NCI-H2107 treated with DMSO at 0.1 percent for 48 hours (cell line): ENCODE measurements at regions not wholly inside any gene's neighbourhood (a gene's known extent, or its start where the extent isn't known, plus 50 kb on each side); places are given as distances from the start of the nearest gene placed in this dataset.

ENCODE experiments used
- DNase-seq: peaks from one replicate; lab custom pipeline; 2025; ENCODE audit not compliant: unreplicated experiment; lab: John Stamatoyannopoulos, UW

DNA sequence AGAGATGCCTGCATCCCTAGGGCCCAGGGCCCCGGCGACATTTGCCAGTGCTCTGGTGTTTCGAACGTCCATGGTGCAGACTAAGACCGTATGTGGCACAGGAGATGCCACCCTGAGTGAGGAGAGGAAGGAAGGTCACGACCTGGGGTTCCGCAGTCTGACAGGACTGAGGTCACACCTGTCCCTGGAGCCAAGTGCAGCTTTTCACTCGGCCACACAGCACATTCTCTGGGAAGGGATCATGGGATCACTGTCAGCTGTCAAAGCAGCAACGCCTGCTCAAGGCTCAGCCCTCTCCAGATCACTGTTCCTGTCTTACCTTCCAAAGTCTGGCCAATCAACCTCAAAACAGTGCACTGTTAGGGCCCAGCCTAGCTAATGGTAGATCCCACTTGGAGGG lies 243.6 kb downstream of the SIPA1L2 start:
- no peak for DNase-seq

DNA sequence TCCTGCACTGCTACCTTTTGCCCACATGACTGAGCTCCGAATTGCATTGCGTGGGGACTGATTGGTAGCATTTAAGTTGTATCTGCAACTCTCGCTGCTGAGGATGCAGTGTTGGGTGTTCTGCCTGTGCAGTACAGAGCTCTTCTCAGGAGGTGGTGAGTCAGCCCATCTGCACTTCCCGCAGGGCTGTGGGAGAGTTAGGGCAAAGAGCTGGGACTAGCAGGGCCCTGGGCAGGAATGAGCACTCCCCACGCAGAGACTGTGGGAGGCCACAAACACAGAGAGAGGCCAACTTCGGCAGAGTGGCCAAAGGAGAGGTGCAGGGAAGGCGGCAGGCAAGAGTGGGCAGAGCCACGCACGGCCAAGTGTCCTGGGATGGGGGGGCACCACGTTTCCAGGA lies 244.7 kb downstream of the SIPA1L2 start:
- no peak for DNase-seq

DNA sequence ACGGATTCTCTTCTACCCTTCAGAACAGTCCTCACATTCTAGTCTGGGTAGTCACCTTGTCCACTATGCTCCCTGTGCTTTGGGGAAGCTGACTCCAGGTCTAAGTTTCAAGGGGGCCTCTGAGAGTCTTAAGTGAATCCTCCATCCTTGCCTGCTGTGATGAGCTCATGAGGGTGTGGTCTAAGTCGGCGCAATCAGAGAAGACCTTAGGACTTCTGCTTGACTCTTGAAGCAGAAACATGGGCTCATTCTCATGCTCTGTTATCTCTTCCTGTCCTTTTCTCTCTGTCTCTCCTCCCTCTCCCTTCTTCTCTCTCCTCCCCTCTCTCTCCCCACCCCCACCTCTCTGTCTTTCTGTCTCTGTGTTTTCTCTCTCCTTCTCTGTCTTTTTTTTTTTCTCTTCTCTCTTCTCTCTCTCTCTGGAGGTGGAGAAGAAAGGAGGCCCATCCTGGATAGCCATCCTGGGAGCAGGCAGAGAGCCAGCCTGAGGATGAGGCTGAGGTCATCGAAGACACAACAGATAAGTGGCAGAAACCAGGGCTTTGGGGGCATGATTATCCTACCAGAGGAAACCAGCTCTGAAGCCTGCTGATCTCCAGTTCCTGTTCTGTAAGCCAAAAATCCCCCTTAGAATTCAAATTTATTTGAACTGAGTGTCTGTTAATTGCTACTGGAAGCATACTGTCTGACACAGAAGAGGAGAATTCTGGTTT lies 245.6 kb downstream of the SIPA1L2 start:
- DNase-seq, result no peak

DNA sequence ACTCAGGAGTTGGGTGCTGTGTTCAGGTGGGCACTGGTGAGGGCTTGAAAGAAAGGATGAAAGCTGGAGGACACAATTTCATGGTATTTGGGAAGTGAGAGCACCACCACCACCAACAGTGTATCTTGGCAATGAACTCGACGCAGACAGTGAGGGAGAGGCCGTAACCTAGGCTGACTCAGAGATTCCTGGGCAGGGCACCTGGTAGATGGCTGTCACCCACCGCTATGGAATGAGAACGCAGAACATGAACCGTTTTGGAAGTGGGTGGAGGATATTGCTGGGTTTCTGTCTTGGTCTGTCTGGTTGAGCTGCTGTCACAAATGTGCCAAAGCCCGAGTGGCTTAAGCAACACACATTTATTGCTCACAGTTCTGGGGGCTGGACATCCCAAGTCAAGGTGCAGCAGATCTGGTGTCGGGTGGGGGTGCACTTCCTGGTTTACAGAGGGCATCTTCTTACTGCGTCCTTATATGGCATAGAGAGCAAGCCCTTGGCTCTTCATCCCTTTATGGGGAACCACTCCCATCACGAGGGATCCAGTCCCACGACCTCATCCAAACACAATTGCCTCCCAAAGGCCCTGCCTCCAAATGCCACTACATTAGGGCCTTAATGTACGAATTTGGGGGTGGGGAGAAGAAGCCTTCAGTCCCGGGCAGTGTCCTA lies 246.3 kb downstream of the SIPA1L2 start:
- no peak for DNase-seq

DNA sequence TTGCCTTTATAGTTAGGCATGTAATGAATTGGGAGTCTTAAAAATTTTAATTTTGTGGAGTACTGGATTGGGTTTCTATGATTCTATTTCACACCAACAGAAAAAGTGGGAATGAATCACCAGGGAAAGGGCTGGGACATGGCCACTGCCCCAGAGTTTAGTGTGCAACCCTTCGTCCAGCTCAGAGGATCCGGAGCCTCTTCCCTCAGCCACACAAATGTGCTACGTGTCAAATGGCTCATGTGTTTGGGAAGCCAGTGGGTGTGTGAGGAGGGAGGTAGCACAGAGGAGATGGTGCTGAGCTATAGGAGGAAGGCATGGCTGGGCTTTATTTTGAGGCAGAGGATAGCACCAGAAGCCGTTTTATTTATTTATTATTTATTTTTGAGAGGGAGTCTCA lies 247.3 kb downstream of the SIPA1L2 start:
- DNase-seq, result no peak

DNA sequence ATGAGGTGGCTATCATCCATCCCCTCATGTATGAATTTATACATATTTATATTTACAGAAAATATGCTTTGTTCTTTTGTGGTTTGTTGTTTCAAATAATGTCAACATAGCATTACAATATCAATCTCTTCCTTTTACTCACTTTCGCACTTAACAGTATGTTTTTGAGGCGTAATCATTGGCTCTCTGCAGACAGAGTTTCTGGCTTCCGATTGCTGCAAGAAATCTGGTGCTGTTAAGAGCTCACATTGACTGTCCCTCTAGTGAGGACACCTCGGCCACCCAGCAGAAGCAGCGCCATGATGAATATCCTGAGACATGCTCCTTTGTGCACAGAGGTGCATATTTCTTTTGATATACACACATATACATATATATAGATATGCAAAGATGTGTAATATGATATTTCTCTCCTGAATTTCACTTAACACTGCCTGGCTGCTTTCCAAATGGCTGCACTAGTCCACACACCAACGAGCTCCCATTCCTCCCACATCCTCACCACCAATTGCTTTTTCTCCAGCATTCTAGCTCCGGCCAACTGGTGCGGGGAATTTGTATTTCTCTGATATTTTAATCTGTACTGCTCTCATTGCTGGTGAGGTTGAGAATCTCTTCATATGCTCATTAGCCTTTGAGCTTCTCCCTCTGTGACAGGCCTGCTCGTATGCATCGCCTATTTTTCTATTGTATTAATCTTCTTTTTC lies 248.4 kb downstream of the SIPA1L2 start:
- DNase-seq, result no peak

DNA sequence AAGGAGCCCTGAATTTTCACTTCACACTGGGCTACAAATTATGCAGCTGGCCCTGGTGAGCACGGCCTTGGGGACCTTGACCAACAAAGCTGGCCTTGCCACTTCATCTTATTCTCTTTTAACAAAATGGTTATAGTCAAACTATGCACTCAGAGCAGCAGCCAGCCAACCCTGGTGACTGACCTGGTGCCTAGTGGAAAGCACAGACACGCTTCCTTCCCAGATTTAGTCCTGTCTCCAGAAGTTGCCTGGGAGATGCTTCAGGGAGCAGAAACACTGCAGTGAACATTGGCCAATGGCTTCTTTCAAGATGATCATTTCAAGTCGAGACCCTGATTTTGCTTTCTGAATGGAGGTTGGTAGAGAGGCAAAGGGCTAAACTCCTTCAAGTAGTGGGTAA lies 249.3 kb downstream of the SIPA1L2 start:
- DNase-seq, result no peak

DNA sequence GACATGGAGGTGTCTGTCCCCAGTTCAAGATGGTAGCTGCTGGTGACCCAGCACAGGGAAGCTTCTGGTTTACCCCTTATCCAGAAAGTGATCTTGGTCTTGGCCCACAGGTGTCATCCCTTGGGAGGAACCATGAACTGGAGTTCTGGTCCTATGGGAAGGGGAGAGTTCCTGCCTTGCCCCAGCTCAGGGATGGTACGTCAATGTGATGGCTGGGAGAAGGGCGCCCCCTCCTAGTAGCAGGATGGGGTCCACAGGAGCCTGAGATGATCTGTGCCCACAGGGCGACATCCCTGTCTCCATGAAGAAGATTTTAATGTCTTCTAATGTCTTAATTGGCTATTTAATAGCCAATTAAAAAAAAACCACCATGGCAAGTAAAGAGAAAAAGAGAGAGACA lies 249.8 kb downstream of the SIPA1L2 start:
- no peak for DNase-seq

DNA sequence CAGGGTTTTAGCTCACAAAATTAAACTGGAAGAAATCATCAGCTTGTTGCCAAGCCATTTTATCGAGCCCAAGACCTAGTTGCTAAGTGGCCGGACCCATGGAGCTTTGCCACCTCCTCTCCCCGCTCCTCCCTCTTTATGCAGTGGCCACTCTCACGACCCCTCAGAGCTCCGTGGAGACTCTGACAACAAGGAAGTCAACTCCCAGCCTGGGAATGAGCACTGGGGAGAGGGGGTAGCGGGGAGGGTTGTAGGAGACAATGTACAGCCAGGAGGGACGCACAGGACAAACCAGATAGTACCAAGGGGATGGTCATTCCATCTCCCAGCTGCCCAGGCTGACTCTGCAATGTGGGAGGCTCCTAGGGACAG lies 250.9 kb downstream of the SIPA1L2 start:
- no peak for DNase-seq

DNA sequence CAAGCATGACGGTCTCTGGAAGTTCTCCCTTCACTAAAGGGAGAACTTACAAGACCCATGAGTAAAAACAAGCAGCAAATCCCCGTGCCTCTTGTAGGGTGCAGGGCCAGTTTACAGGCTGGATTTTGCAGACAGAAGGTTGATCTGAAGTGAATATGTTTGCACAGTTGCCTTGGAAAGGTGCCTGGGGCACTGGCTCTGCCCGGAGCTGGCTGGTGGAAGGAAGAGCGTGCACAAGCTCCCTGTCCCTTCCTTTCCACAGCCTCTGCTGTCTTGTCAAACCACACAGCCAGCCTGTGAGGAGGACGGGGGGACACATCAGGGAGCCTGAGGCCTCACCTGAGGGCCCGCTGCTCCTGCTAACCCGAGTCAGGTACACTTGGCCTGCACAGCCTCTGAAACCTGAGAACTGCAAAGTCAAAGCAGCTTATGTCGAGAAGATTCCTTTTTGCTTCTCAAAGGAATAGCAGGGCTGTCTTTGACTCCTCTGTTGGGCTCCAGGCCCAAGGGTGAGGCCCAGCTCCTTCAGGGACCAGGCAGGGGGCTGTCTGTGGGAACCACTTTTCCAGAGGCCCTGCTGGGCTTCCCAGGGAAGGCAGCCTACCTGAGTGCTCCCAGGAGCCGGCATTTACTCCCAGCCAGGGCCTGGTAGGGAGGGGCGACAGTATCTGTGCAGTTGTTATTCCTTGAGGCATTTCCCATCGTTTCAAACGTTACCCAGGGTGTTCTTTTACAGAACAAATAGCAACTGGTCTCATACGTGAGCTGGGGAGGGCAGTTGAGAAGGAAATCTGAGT lies 251.5 kb downstream of the SIPA1L2 start:
- peak; percentile 17 for DNase-seq

DNA sequence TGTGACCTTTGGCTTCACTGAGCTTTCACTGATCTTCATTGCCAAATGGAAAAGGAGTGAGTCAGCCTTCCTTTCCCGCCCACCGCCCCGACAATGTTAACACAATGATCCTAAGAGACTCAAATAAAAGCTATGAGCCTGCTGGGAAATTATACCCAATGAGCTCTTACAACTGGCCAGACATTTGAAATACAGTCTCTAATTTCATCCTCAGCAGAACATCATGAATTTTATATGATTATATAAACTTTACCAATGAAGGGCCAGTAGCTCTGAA lies 252.5 kb downstream of the SIPA1L2 start:
- no peak for DNase-seq

DNA sequence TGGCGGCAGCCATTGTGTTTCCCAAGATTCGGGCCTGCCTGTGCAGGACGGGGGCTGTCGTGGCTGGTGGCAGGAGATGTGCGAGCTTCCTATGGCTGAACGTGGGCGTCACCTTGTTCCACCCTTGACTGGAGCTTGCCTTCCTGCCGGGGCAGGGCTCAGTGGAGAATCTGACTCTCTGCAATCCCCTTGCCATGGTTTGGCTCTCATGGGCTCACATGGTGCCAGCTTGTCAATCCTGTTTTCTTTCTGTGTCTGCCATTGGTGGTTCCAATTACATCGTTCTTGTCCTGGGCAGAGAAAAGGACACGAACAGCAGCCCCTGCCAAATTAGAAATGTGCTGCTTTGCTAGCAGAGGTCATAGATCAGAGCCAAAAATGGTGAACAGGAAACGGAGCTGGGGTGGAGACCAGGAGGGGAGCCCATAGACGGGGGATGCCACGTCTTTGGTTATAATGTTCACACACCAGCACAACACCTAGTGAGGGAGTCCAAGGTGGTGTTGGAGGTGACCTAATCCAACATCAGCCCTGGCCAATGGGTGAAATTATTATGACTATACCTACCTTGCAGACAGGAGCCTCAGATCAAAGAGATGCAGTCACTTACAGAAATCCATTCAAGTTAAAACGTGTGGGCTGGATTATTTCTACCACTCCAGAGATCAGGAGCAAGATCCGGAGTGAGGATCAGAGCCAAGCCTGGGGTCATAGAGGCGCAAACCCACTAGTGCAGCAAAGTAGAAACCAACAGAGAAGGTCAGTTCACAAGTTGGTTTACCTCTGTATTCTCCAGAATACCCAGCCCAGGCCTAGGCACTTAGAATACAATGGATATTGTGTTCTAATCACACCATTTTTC lies 253.1 kb downstream of the SIPA1L2 start:
- DNase-seq, result no peak

DNA sequence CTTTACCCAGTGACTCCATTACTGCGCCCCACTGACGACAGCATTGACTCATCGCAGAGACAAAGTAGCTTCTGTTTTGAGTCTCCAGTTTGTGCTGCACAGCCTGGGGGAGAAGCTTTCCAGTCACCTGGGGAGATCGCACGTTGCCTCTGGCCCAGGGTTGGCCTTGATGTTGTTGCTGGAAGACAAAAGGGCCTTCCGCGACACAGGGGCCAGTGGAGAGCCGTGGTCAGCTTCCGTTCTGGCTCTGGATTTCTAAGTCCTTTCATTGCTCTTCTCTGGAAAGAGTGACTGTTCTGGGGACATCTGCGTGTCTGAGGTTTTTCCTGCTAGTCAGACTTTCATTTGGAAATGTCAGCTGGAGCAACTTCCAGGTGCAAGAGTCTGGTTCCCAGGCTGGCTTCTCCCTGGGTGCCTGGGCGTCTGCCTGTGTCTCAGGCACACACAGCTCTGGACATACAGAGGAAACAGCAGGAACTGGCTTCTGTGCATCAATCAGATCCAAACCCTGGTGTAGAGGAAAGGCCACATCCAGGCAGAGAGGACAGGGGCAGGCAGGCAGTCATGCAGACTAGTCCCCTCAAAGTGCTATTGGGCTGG lies 257.0 kb downstream of the SIPA1L2 start:
- DNase-seq, result no peak

DNA sequence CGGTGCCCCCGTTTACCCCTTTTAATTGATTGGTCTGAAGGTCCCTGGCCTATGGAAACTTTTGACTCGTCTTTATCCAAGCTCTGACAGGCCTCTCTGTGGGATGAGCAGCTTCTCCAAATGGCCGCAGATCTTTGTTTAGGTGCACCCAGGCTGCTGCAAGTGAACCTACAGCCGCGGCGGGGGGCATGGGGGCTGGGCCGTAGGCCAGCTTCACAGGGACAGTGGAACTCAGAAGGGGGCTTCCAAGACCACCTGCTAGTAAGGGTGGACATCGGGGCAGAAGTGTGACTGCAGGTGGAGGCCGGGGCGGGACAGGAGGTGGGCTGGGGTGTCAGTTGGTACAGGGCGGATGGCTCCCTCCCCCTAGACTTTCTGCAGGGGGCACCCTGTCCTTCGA lies 257.5 kb downstream of the SIPA1L2 start:
- no peak for DNase-seq

DNA sequence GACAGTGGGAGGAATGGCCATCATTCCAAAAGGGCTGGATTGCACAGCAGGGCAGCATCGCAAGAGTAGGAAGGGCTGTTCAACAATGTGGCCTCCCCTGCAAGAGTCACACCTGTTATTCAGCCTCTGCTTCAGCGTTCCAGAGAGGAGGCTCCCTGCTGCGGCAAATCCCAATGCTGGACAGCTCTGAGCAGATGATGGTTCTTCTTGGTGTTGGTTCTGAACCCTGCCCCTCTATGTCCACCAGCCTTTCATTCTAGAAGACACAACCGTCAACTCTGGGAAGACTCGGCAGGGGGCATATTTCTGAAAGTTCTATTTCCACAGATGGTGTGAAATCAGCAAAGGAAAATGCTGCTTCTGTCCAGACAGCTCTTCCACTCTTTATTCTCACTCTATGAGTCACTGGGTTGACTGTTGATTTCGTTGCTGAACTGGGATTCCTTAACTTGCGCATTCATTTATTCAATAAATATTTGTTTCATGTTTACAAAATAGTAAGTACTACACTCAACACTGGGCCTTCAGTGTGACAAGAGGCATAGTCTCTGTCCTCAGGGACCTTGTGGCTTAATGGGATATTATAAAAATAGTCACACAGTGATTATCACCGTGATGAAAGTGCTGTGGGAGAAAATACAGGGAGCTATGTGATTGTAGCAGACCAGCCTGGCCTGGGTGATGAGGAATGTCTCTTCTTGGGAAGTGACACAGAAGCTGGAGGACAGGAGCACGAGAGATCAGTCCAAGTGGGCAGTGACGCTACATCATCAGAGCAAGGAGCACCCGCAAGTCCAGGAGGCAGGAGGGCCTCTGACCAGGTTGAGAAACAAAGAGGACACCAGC lies 260.3 kb downstream of the SIPA1L2 start:
- DNase-seq, result no peak

DNA sequence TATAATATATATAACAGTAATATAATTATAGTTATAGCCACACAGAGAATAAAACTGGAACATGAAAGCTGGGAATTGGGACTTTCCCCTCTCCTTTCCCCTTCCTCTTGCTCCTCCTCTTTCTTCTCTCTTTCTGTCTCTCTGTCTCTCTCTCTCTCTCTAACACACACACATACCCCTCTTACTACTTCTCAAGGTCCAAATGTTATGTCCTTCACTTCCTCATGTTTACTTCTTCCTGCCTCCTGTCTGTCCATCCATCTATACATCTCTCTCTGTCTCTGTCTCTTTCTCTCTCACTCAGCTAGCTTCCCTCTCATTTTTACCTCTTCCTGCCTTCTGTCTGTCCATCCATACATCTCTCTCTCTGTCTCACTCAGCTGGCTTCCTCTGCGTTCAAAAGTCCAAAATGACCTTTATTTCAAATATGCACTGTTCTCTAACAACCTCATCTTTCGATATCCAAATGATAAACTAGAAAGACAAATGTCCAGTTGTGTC lies 261.1 kb downstream of the SIPA1L2 start:
- no peak for DNase-seq

DNA sequence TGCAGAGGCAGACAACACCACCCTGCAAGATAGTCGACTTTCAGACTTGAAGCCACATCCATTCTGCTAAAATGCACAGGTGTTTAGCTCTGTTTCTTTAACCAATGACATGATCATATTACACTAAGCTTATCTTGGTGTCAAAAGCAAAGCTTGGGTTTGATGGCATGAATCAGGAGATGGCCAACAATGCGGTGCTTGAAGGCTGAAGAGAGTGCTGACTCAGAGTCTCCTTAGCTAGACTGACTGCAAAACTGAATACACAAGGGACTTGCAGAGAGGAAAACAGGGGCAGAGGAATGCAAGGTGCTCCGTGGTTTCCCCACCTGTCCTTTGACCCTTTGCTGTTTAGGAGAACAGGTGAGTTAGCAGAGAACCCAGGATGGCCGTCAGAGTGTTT lies 262.6 kb downstream of the SIPA1L2 start:
- peak; percentile 89 for DNase-seq

DNA sequence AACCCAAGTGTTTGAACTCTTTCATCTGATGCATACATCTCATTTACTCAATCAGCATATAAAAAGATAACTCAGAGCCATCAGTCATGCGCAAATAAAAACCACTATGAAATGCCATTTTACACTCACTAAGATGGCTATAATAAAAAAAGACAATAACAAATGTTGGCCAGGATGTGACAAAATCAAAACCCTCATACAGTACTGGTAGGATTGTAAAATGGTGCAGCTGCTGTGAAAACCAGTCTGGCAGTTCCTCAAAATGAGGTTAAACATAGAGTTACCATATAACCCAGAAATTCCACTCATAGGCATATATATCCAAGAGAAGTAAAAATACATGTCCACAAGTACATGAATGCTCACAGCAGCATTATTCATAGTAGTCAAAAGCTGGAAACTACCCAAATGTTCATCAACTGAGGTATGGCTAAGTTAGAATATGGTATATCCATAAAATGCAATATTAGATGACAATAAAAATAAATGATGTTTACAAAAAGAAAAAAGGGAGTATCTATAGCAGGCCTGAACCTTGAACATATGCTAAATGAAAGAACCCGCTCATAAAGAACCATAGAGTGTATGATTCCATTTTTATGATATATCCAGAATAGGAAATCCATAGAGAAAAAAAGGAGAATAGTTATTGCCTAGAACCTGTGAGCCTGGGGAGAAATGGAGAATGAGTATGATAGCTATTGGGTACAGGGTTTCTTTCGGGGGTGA lies 265.1 kb downstream of the SIPA1L2 start:
- DNase-seq, result no peak

DNA sequence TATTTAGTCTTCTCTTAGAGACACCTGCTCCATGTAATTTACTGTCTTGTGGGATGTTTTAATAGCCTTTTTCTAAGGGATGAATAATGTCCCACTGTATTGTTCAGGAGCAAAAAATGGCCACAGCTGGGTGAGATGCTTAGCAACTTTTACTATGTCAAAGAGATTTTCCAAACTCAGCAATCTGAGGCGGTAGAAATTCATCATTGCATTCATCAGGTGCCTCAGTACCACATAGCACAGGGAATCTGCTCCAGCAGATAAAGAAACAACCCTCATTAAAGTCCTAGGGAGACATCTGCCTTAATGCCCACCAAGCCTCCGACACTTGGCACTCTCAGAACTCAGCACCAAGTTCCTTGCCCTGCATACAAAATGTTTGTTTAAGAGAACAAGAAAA lies 266.9 kb downstream of the SIPA1L2 start:
- DNase-seq, result no peak
